ENCODE measurements at regions not wholly inside any gene's neighbourhood (a gene's known extent, or its start where the extent isn't known, plus 50 kb on each side); places are given as distances from the start of the nearest gene placed in this dataset.

DNA sequence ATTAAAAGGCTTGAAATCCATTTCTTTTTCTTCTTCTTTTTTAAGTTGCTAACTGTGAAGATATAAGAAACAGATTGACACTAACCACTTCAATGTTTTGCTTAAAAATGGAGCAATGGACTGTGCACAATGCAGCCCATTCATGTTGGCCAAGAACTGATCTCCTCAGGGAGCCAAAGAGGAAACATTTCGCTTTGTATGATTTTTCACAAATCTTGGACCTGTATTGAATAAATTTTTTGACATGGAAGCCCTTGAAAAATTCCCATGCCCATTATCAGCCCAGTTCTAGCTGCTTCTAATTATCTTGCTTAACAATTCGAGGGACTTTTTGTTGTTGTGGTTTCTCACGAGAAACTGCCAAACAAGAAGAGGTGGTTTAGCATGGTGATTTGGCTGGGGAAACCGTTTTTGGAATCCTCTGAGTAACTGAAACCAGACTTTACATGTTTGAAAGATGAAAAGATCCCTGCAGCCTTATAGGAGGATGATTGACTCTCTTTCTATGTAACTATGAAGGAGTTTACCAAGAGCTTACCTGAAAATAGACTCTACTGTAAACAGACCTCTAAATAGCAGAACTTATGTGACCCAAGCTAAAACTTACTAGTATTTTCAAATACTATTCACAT is 1389.4 kb upstream of the GOT2 start:
- TF ChIP-seq, protein P1, sequence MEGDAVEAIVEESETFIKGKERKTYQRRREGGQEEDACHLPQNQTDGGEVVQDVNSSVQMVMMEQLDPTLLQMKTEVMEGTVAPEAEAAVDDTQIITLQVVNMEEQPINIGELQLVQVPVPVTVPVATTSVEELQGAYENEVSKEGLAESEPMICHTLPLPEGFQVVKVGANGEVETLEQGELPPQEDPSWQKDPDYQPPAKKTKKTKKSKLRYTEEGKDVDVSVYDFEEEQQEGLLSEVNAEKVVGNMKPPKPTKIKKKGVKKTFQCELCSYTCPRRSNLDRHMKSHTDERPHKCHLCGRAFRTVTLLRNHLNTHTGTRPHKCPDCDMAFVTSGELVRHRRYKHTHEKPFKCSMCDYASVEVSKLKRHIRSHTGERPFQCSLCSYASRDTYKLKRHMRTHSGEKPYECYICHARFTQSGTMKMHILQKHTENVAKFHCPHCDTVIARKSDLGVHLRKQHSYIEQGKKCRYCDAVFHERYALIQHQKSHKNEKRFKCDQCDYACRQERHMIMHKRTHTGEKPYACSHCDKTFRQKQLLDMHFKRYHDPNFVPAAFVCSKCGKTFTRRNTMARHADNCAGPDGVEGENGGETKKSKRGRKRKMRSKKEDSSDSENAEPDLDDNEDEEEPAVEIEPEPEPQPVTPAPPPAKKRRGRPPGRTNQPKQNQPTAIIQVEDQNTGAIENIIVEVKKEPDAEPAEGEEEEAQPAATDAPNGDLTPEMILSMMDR (IDR thresholded peaks at IDR 0.05; ENCODE audit: low read length) = no peak
- TF ChIP-seq EZH2 (optimal IDR thresholded peaks at IDR 0.05; ENCODE audit: low read depth, low read length) (no peak), EZH2phosphoT487 (IDR thresholded peaks at IDR 0.05; ENCODE audit: low read length) (no peak)
